ENCODE measurements at regions not wholly inside any gene's neighbourhood (a gene's known extent, or its start where the extent isn't known, plus 50 kb on each side); places are given as distances from the start of the nearest gene placed in this dataset.

GRCh38 chr9:108103046-108103693 is 613.6 kb upstream of the KLF4 start:
- peaks cover 4% of the 10 kb centered on the region; the same call in 1 of the 2 replicates for H3K9me2 ChIP-seq (ENCODE audit: insufficient read depth)
- H3K4me2 ChIP-seq = no peak overlapping the region
- H2AFZ ChIP-seq = no peak overlapping the region
- H3K36me3 Mint-ChIP-seq (ENCODE audit: low read depth) = no peaks in the 10 kb centered on the region; the same call in 2 of the 3 replicates
- no peaks in the 10 kb centered on the region for H3F3A ChIP-seq (replicated peaks; ENCODE audit: low read depth)
- ATAC-seq (no peak), DNase-seq (ENCODE audit: low spot score) (no peak)
- H3K36me3 ChIP-seq (ENCODE audit: insufficient read depth) = no peaks in the 10 kb centered on the region
- H3K4me3 Mint-ChIP-seq = no peak overlapping the region
- H3K27me3 ChIP-seq (ENCODE audit: insufficient read depth) = no peaks in the 10 kb centered on the region
- 0 out of 2 replicates have a peak, but pooled peaks cover 1% of the 10 kb centered on the region for H3K4me1 ChIP-seq (ENCODE audit: insufficient read depth)
- H3K27me3 Mint-ChIP-seq (ENCODE audit: insufficient read depth, low read depth, poor library complexity) = peaks cover 5% of the 10 kb centered on the region
- H4K20me1 ChIP-seq (replicated peaks; ENCODE audit: insufficient read depth) = no peaks in the 10 kb centered on the region
- TF ChIP-seq ZNF331 (CRISPR knock-in tag; IDR thresholded peaks at IDR 0.05; ENCODE audit: low read depth) = no peak
- TF ChIP-seq EZH2 (IDR thresholded peaks at IDR 0.05; ENCODE audit: low read depth, unreplicated experiment) = no peak
- no peak for TF ChIP-seq REST (IDR thresholded peaks at IDR 0.05; ENCODE audit: unreplicated experiment)
- TF ChIP-seq JUNB (IDR thresholded peaks at IDR 0.05; ENCODE audit: unreplicated experiment) = no peak
- no peak for TF ChIP-seq NANOG (IDR thresholded peaks at IDR 0.05; ENCODE audit: borderline replicate concordance)
- no peak for TF ChIP-seq ETS1 (IDR thresholded peaks at IDR 0.05)
- no peak for TF ChIP-seq EZH2phosphoT487 (IDR thresholded peaks at IDR 0.05; ENCODE audit: unreplicated experiment)
- no peak for TF ChIP-seq STAT1 (IDR thresholded peaks at IDR 0.05; ENCODE audit: unreplicated experiment)
- no peak for TF ChIP-seq CTCF (conservative IDR thresholded peaks at IDR 0.05; ENCODE audit: low read depth in 2 of 2)
- TF ChIP-seq ZNF462 (CRISPR knock-in tag; IDR thresholded peaks at IDR 0.05) = no peak
- no peak for TF ChIP-seq ZNF114 (CRISPR knock-in tag; IDR thresholded peaks at IDR 0.05)
- no peak for TF ChIP-seq CREB1 (CRISPR knock-in tag; IDR thresholded peaks at IDR 0.05; ENCODE audit: low read depth)
- TF ChIP-seq POLR2AphosphoS5 (IDR thresholded peaks at IDR 0.05; ENCODE audit: low read depth) = no peak
- H3K4me1 Mint-ChIP-seq = peaks cover 5% of the 10 kb centered on the region
- H3K4me3 ChIP-seq = no peak overlapping the region
- no peaks in the 10 kb centered on the region for H3K79me2 ChIP-seq (replicated peaks; ENCODE audit: insufficient read depth)
- H3K9me3 Mint-ChIP-seq = no peaks in the 10 kb centered on the region
- H3K27ac Mint-ChIP-seq = no peak overlapping the region
- no peak overlapping the region for H3K27ac ChIP-seq (ENCODE audit: low read depth)

Data from GM23338 (cell line).